ENCODE measurements at regions not wholly inside any gene's neighbourhood (a gene's known extent, or its start where the extent isn't known, plus 50 kb on each side); places are given as distances from the start of the nearest gene placed in this dataset.
"Not testable (repeated sequence)": the region's sequence is repeated elsewhere in the genome, so short reads cannot be mapped to it uniquely, and the experiment has no call there.

DNA sequence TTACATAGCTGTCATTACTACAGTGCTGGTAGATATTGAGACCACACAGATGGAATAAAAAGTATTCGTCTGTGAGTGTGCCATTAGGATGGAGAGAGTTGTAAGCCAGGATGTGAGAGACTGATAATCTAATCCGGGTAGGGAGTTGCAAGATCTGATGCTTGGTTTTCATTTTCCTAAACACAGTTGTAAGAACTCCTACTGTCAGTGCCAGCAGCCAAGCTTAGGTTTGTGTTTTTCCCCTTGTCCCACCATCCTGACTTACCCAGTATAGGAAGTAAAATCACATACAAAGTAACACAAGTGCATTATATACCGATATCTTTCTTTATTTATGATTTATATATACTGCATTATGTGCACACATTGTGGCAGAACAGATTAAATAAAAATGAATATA, 726.4 kb upstream of the PCDH20 start:
- no peak for DNase-seq

DNA sequence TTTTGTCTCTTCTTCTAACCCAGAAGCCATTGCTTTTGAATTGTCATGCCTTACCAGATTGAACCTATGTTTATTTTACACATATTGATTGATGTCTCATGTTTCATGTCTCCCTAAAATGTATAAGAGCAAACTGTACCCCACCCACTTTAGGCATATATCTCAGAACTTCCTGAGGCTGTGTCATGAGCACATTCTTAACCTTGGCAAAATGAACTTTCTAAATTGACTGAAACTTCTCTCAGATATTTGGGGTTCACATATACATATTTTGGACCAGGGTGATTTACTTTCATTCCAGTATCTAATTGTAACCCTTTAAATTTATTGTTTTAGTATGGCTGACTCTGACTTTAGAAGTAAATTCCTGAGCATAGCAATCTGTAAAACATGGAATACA, 723.9 kb upstream of the PCDH20 start:
- DNase-seq: no peak

GRCh38 chr13:62137629-62138405, 722.2 kb upstream of the PCDH20 start:
- DNase-seq: no peak

DNA sequence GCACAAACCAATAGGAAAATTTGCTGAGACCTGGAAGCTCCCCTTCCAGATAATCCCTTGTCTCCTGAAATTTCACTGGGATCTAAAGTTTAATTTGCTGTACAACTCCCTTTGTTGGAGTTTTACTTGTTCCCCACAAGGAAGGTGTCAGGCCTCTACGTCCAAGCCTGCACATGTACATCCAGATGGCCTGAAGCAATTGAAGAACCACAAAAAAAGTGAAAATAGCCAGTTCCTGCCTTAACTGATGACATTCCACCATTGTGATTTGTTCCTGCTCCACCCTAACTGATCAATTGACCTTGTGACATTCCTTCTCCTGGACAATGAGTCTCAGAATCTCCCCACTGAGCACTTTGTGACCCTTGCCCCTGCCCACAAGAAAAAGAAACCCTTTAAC, 716.0 kb upstream of the PCDH20 start:
- DNase-seq: no peak

- DNase-seq: no peak
Observed at GRCh38 chr13:62130062-62130970, 714.7 kb upstream of the PCDH20 start.

- no peak for DNase-seq
Observed at GRCh38 chr13:62129000-62129551, 713.4 kb upstream of the PCDH20 start.

DNA sequence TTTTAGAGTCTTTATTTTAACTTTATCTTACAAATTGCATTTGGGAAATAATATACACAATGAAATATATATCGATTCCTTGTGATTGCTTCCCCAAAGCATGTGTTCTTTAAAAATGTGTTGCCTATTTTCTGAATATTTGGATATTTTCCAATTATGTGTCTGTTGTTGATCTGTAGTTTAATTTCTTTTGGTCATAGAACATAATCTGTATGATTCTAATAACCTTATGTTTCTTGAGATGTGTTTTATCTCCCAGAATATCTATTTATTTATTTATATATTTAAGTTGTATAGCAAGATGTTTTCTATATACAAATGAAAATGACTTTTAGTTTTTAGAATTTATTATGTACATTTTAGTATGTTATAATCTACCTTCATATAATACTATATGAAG, 710.8 kb upstream of the PCDH20 start:
- DNase-seq: no peak

GRCh38 chr13:62125451-62125850, 709.8 kb upstream of the PCDH20 start:
- DNase-seq: no peak

DNA sequence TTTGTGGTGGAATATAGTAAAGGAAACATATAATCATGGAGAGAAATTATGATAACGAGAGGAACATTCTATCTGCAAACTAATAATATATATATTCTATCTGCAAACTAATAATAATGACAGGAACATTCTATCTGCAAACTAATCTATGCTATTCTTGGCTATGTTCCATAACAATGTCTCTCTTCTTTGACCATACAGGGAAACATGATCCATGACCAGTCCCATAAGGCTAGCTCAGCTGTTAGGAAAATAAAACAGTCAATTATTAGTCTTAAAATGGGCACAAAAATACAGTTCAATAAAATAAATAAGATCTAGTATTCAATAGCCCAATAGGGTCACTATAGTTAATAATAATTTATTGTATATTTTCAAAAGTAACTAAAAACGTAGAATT, 707.8 kb upstream of the PCDH20 start:
- DNase-seq: no peak

- DNase-seq: no peak
Observed at GRCh38 chr13:62122434-62122833, 706.8 kb upstream of the PCDH20 start.

DNA sequence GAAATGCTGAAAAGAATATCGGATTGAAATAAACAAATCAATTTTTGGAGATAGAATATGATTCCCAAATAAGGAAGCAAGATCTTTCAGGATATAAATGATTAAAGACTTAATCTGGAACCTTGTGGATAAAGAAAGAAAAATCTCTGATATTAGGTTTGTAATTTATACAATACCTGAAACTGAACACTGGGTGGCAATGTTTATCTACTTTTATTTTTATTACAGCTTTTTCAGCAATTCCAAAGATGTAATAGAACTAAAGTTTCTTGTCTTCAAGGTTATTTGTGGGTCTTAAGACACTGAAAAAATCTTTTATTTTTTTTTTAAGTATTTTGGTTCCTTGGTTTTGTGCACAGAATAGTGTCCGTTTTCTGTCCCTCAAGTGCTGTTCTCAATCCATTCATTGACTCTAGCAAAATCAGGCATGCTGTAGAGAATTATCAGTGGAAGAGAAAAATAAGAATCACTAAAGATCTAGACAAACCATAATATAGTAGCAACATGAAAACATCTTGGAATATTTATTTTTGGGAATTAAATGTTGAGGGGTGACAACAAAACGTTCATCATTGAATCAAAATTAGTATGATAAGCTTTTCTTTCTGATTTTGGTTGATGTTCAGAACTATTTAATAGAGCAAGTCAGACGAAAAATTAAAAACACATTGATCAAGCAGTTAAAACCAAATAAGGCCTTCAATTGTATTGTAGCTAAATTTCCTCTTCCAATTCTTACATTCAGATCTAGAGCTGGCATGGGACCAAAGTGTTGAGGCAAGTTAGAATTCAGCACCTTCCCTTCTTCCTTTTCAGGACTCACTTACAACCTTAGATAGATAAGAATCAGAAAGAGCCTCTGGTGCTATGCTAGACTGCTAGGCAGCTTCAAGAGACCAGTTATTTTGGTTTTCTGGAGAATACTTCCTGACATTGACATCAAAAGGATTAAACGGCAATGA, 704.4 kb upstream of the PCDH20 start:
- no peak for DNase-seq

DNA sequence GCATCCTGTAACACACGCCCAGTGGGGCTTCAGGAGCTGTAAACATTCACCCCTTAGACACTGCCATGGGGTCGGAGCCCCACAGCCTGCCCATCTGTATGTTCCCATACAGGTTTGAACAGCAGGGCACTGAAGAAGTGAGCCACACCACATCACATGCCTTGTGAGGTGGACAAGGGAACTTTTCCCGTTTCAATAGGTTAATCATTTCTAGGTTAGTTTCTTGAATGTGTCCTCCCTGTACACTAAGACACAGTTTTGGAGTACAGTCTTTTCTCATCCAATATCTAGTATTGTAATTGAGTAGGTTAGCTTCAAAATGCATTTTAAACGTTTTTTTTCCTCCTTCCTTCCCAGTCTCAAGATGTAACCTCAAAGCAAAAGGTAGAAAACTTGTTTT, 700.2 kb upstream of the PCDH20 start:
- DNase-seq: no peak

DNA sequence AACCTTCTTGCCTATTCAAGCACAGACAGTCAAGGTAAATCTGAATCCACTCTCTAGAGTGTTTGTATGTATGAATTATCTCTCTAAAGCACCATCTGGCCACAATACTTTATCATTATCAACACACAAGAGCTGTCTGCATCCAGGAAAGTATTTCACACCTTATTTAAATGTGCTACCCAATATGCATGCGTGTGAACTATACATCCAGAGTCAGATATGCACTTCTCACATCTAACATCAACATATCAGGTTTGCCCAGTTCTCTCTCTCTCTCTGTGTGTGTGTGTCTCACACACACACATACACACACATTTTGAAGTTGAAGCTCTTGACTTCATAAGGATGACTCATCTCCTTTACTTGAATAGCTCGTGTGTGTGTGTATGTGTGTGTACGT, 697.5 kb upstream of the PCDH20 start:
- DNase-seq: no peak

DNA sequence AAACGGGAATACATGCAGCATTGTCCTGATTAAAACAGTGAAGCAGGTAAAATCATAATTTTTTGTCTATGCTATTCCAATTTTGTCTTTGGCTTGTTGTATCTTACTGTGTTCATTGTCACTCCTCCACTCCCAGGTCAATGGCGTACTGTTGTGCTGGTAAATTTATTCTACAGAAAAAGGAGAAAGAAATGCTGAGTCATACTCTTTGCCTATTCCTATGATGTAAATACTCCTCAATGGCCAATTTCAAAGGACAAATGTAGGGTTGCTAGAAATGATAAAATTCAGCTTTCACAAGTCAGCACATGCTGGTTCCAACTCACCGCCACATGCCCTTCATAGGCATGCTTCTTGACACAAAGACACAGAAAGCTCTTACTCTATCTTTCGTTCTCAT, 694.4 kb upstream of the PCDH20 start:
- DNase-seq: no peak

- not testable (repeated sequence) for DNase-seq
Observed at GRCh38 chr13:62104136-62104535, 688.5 kb upstream of the PCDH20 start.

GRCh38 chr13:62096652-62097051, 681.0 kb upstream of the PCDH20 start:
- DNase-seq: no peak

DNA sequence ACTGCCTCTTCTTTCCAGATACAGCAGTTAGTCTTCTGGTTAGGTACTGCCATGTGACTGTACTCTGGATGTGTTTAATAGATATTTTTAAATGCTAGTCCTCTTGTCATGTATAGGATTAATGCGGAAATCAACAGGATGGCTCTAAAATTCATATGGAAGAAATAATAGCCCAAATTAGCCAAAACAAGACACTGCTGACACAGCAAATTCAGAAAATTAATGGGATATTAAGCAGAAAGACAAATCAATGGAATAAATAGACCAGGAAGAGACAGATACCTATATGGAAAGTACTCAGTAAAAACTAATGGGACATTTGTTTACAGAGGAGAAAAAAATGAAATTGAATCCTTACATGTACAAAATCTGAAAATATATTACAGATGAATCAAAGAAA, 679.3 kb upstream of the PCDH20 start:
- DNase-seq: no peak

GRCh38 chr13:62093984-62094780, 678.5 kb upstream of the PCDH20 start:
- no peak for DNase-seq

GRCh38 chr13:62092949-62093348, 677.3 kb upstream of the PCDH20 start:
- no peak for DNase-seq

DNA sequence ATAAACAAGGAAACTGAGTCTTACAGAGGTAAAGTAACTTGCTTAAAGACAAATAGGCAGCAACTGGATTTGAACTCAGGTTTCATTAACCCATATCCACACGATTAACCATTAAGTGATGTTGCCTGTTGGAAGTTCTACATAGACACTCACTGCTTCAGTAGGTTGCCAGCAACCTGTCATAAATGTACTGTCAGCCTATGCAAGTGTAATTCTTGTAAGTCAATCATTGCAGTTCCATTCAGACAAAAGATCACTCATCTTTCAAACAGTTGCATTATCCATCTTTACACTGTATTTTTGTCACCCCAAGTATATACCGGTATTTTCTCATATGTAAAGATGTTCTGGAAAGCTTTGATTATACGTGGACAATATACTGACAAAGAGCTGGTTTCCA, 676.9 kb upstream of the PCDH20 start:
- no peak for DNase-seq

- DNase-seq: no peak
Observed at GRCh38 chr13:62088165-62088564, 672.5 kb upstream of the PCDH20 start.

- no peak for DNase-seq
Observed at GRCh38 chr13:62087124-62087523, 671.5 kb upstream of the PCDH20 start.
